Spleen (tissue), 11 donors: ENCODE measurements at regions not wholly inside any gene's neighbourhood (a gene's known extent, or its start where the extent isn't known, plus 50 kb on each side); places are given as distances from the start of the nearest gene placed in this dataset.

Experiments used
- DNase-seq: peaks from one replicate; pipeline ENCODE4 v3.0.0-alpha.2; 2020
- H3K27ac ChIP-seq, 8 donors: fragments of 200-600 bp; sonication (generic) in 7 of 8; 1 replicate in 4 of 8; 2 replicates in 4 of 8; pipeline versions ENCODE4 v1.5.0 to v1.8.0; 2016 to 2021; ENCODE audit warnings: inconsistent platforms in 4 of 8, mild to moderate bottlenecking in 4 of 8, moderate library complexity in 1 of 8
- H3K27me3 ChIP-seq, 7 donors: fragments of 200-600 bp; sonication (generic) in 6 of 7; replicated peaks in 1 of 7; 1 replicate in 4 of 7; 2 replicates in 3 of 7; pipeline versions ENCODE4 v1.5.0 to v1.8.0; 2016 to 2021; ENCODE audit warnings: inconsistent platforms in 3 of 7, mild to moderate bottlenecking in 1 of 7
- H3K36me3 ChIP-seq, 6 donors: fragments of 200-600 bp; sonication (generic) in 5 of 6; 1 replicate in 4 of 6; 2 replicates in 2 of 6; pipeline versions ENCODE4 v1.5.0 to v1.8.0; 2016 to 2021; ENCODE audit warnings: inconsistent platforms in 2 of 6
- H3K4me1 ChIP-seq, 6 donors: fragments of 200-600 bp; sonication (generic) in 5 of 6; 1 replicate in 3 of 6; 2 replicates in 3 of 6; pipeline versions ENCODE4 v1.5.0 to v1.8.0; 2016 to 2021; ENCODE audit warnings: inconsistent platforms in 3 of 6
- H3K4me3 ChIP-seq, 8 donors: fragments of 200-600 bp; sonication (generic) in 7 of 8; 1 replicate in 4 of 8; 2 replicates in 4 of 8; pipeline versions ENCODE4 v1.5.0 to v1.8.0; 2016 to 2021; ENCODE audit warnings: inconsistent platforms in 4 of 8, mild to moderate bottlenecking in 4 of 8, moderate library complexity in 2 of 8
- H3K9me3 ChIP-seq, 8 donors: fragments of 200-600 bp; sonication (generic) in 7 of 8; 1 replicate in 4 of 8; 2 replicates in 4 of 8; pipeline versions ENCODE4 v1.5.0 to v1.8.0; 2016 to 2021; ENCODE audit warnings: inconsistent platforms in 4 of 8
- POLR2A ChIP-seq, 3 donors: fragments of 450-650 bp; IDR thresholded peaks; one replicate each; pipeline ENCODE4 v1.5.1; 2017; ENCODE audit warnings: antibody characterized with exemption in 3 of 3, mild to moderate bottlenecking in 1 of 3
- POLR2AphosphoS5 ChIP-seq, 3 donors: sonication (generic); formaldehyde crosslinking; IDR thresholded peaks; one replicate each; pipeline ENCODE4 v1.5.1; 2017; ENCODE audit warnings: antibody characterized with exemption in 3 of 3
- WGBS, 5 donors: extraction: QIAGEN DNeasy Blood & Tissue Kit in 3 of 5; methylation state at CpG; one replicate each; pipeline versions ENCODE4 v1.1.5 to v1.1.7; 2013 to 2018; 5-methylcytosine and 5-hydroxymethylcytosine counted together
- intact Hi-C: fragments of 100-400 bp; cut with DNase I; formaldehyde crosslinking; loops from one replicate; pipeline ENCODE4 v1.15.0; 2023; ENCODE audit warnings: low total_unique reads
- TF ChIP-seq, protein P1 (sequence below), 11 experiments: fragments of 200-600 bp in 7 of 11; fragments of 450-650 bp in 4 of 11; sonication (generic) in 4 of 11; IDR thresholded peaks in 8 of 11; conservative IDR thresholded peaks in 3 of 11; 1 replicate in 7 of 11; 2 replicates in 4 of 11; pipeline versions ENCODE4 v1.4.0 to v1.8.0; 2016 to 2021; ENCODE audit warnings: antibody characterized with exemption in 11 of 11, inconsistent platforms in 4 of 11, mild to moderate bottlenecking in 1 of 11
- donor health status: healthy with polysubstance abuse.
- donor health status: DM: no; HTN: no; CAD: no; lungs with moderate emphysema.
- donor health status: DM: no; HTN: no; CAD: no.
- donor health status: Bipolar disorder and iron deficiency.
- donor health status: healthy.
- donor health status: DM: no; HTN: no; CAD: no.
- donor health status: DM: yes; HTN: yes; CAD: no.

- Histone ChIP-seq H3K9me3 (no peaks in the 10 kb centered on the region), H3K27me3 (no peaks in the 10 kb centered on the region), H3K36me3 (no peaks in the 10 kb centered on the region), H3K27ac (no peak overlapping the region), H3K4me3 (no peak overlapping the region), H3K4me1 (no peaks in the 10 kb centered on the region)
- no peak for DNase-seq
- TF ChIP-seq, protein P1, sequence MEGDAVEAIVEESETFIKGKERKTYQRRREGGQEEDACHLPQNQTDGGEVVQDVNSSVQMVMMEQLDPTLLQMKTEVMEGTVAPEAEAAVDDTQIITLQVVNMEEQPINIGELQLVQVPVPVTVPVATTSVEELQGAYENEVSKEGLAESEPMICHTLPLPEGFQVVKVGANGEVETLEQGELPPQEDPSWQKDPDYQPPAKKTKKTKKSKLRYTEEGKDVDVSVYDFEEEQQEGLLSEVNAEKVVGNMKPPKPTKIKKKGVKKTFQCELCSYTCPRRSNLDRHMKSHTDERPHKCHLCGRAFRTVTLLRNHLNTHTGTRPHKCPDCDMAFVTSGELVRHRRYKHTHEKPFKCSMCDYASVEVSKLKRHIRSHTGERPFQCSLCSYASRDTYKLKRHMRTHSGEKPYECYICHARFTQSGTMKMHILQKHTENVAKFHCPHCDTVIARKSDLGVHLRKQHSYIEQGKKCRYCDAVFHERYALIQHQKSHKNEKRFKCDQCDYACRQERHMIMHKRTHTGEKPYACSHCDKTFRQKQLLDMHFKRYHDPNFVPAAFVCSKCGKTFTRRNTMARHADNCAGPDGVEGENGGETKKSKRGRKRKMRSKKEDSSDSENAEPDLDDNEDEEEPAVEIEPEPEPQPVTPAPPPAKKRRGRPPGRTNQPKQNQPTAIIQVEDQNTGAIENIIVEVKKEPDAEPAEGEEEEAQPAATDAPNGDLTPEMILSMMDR (IDR thresholded peaks at IDR 0.05 in 8 of 11, conservative IDR thresholded peaks at IDR 0.05 in 3 of 11), result no peak
- TF ChIP-seq POLR2A (IDR thresholded peaks at IDR 0.05) (no peak), POLR2AphosphoS5 (IDR thresholded peaks at IDR 0.05) (no peak)
- intact Hi-C loops, result no loop called here
- WGBS, 5 donors, result 16 to 58% (median 19%) methylated on average over 1 of the region's 1 CpG
These were observed 212.4 kb upstream of the DMAC1 start for GRCh38 chr9:8011974-8012373.

DNA sequence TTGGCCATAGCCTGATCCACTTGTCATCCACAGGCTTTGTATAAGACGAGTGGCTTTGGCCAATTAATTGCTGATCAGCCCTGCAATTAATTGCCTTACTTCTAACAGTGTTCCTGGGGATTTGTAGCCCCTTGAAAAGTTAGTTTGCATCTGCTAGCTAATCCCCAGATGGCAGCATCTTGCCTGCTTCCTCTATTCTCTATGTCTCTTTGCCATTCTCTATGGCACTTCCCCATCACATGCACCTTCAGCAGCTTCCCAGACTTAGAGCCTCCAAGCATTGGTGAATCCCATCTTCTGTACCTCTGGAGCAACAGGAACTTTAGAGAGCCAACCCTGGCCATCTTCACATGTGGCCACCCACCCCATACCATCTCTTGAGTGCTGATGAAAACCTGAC lies 197.0 kb upstream of the DMAC1 start:
- DNase-seq, result no peak
- H3K36me3 ChIP-seq, result no peaks in the 10 kb centered on the region
- H3K27ac ChIP-seq, result no peak overlapping the region
- no peaks in the 10 kb centered on the region for H3K27me3 ChIP-seq
- no peaks in the 10 kb centered on the region for H3K9me3 ChIP-seq
- no peaks in the 10 kb centered on the region for H3K4me1 ChIP-seq
- no peak for TF ChIP-seq POLR2A (IDR thresholded peaks at IDR 0.05)
- WGBS, 5 donors, result 76 to 93% (median 78%) methylated on average over 1 of the region's 1 CpG
- H3K4me3 ChIP-seq, result no peak overlapping the region
- intact Hi-C loops, result no loop called here

DNA sequence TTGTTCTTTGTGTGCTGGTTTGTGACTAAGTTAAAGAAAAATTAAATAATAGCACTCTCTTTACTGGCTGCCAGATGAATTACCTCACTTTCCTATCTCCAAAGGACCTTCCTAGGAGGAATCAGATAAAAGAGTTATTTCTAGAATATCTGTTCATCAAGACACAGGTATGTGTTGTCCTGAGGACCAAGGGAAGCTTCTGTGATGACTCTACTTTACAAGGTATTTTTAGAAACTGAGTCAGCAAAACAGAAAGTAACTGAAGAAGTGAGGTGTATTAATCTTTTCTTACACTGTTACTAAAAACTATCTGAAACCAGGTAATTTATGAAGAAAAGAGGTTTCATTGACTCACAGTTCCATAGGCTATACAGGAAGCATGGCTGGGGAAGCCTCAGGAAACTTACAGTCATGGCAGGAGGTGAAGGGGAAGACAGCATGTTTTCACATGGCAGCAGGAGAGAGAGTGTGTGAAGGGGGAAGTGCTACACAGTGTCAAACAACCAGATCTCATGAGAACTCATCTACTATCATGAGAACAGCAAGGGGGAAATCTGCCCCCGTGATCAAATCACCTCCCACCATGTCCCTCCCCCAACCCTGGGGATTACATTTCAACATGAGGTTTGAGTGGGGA lies 189.2 kb upstream of the DMAC1 start:
- H3K36me3 ChIP-seq, result no peaks in the 10 kb centered on the region
- WGBS, 5 donors, result 67 to 83% (median 81%) methylated on average over 1 of the region's 1 CpG
- no peaks in the 10 kb centered on the region for H3K4me1 ChIP-seq
- no peaks in the 10 kb centered on the region for H3K9me3 ChIP-seq
- H3K27me3 ChIP-seq, result no peaks in the 10 kb centered on the region
- no peak overlapping the region for H3K4me3 ChIP-seq
- TF ChIP-seq POLR2AphosphoS5 (IDR thresholded peaks at IDR 0.05) (no peak), POLR2A (IDR thresholded peaks at IDR 0.05) (no peak)
- TF ChIP-seq, protein P1 (IDR thresholded peaks at IDR 0.05 in 8 of 11, conservative IDR thresholded peaks at IDR 0.05 in 3 of 11), result no peak
- no peak for DNase-seq
- intact Hi-C loops, result no loop called here
- no peak overlapping the region for H3K27ac ChIP-seq

GRCh38 chr9:7984692-7985091 lies 185.1 kb upstream of the DMAC1 start:
- Histone ChIP-seq H3K36me3 (no peaks in the 10 kb centered on the region), H3K27ac (no peak overlapping the region), H3K27me3 (no peaks in the 10 kb centered on the region), H3K9me3 (no peaks in the 10 kb centered on the region), H3K4me1 (peaks cover 0 to 26% (median 5%) of the 10 kb centered on the region in 6 donors), H3K4me3 (no peak overlapping the region)
- intact Hi-C loops, result no loop called here
- WGBS, 5 donors, result 72 to 88% (median 85%) methylated on average over 5 of the region's 5 CpGs
- no peak for DNase-seq
- TF ChIP-seq POLR2A (IDR thresholded peaks at IDR 0.05) (no peak), POLR2AphosphoS5 (IDR thresholded peaks at IDR 0.05) (no peak)
- TF ChIP-seq, protein P1 (IDR thresholded peaks at IDR 0.05 in 8 of 11, conservative IDR thresholded peaks at IDR 0.05 in 3 of 11), result no peak

GRCh38 chr9:7984203-7984602 lies 184.6 kb upstream of the DMAC1 start:
- Histone ChIP-seq H3K9me3 (no peaks in the 10 kb centered on the region), H3K27me3 (no peaks in the 10 kb centered on the region), H3K27ac (no peak overlapping the region), H3K4me3 (no peak overlapping the region), H3K4me1 (peaks cover 0 to 26% (median 5%) of the 10 kb centered on the region in 6 donors), H3K36me3 (no peaks in the 10 kb centered on the region)
- TF ChIP-seq POLR2AphosphoS5 (IDR thresholded peaks at IDR 0.05) (no peak), POLR2A (IDR thresholded peaks at IDR 0.05) (no peak)
- TF ChIP-seq, protein P1 (IDR thresholded peaks at IDR 0.05 in 8 of 11, conservative IDR thresholded peaks at IDR 0.05 in 3 of 11), result no peak
- no peak for DNase-seq
- 68 to 94% (median 90%) methylated on average over 2 of the region's 2 CpGs for WGBS, 5 donors
- intact Hi-C loops, result no loop called here
